ENCODE measurements at regions not wholly inside any gene's neighbourhood (a gene's known extent, or its start where the extent isn't known, plus 50 kb on each side); places are given as distances from the start of the nearest gene placed in this dataset.

- TF ChIP-seq, protein P1, sequence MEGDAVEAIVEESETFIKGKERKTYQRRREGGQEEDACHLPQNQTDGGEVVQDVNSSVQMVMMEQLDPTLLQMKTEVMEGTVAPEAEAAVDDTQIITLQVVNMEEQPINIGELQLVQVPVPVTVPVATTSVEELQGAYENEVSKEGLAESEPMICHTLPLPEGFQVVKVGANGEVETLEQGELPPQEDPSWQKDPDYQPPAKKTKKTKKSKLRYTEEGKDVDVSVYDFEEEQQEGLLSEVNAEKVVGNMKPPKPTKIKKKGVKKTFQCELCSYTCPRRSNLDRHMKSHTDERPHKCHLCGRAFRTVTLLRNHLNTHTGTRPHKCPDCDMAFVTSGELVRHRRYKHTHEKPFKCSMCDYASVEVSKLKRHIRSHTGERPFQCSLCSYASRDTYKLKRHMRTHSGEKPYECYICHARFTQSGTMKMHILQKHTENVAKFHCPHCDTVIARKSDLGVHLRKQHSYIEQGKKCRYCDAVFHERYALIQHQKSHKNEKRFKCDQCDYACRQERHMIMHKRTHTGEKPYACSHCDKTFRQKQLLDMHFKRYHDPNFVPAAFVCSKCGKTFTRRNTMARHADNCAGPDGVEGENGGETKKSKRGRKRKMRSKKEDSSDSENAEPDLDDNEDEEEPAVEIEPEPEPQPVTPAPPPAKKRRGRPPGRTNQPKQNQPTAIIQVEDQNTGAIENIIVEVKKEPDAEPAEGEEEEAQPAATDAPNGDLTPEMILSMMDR (optimal IDR thresholded peaks at IDR 0.05 in 1 of 3, IDR thresholded peaks at IDR 0.05 in 1 of 3, conservative IDR thresholded peaks at IDR 0.05 in 1 of 3; ENCODE audit: extremely low read depth in 1 of 3, insufficient read depth in 2 of 3, low read length in 3 of 3) = no peak
- no peak for TF ChIP-seq EZH2 (IDR thresholded peaks at IDR 0.05; ENCODE audit: low read length)
Measured at GRCh38 chr3:166435469-166436057, 598.3 kb upstream of the BCHE start.

Data from keratinocyte (primary cell).